ENCODE measurements at regions not wholly inside any gene's neighbourhood (a gene's known extent, or its start where the extent isn't known, plus 50 kb on each side); places are given as distances from the start of the nearest gene placed in this dataset.

DNA sequence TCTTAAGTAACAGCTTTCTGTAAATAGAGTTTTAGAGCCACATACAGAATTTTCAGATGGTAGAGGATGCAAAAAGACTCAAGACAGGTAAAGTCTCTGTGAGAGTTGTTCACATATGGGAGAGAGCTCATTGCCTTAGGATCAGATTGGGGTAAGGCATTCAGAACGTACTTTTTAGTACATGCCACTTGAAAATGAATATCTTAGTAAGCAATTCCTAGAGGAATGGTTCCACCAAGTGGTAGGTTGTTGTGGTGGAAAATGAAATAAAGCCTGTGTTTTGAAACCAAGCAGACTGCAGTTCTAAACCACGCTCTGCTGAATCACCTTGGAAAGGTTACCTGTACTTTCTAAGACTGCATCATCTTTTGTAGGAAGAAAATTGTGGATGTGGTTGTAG lies 547.0 kb upstream of the LCORL start:
- Histone ChIP-seq H3K4me1 (no peaks in the 10 kb centered on the region), H3K9me3 (no peaks in the 10 kb centered on the region), H3K36me3 (no peaks in the 10 kb centered on the region), H3K27me3 (no peaks in the 10 kb centered on the region), H3K4me3 (no peak overlapping the region), H3K27ac (no peak overlapping the region)
- intact Hi-C loops (cut with DNase I): no loop called here
- DNase-seq: no peak
- no peak for TF ChIP-seq CTCF (IDR thresholded peaks at IDR 0.05)
- no peak for TF ChIP-seq EP300 (IDR thresholded peaks at IDR 0.05)
- TF ChIP-seq POLR2A (IDR thresholded peaks at IDR 0.05): no peak
- TF ChIP-seq POLR2AphosphoS5 (IDR thresholded peaks at IDR 0.05): no peak
- WGBS, 2 donors: 32 to 49% methylated on average over 2 of the region's 2 CpGs

DNA sequence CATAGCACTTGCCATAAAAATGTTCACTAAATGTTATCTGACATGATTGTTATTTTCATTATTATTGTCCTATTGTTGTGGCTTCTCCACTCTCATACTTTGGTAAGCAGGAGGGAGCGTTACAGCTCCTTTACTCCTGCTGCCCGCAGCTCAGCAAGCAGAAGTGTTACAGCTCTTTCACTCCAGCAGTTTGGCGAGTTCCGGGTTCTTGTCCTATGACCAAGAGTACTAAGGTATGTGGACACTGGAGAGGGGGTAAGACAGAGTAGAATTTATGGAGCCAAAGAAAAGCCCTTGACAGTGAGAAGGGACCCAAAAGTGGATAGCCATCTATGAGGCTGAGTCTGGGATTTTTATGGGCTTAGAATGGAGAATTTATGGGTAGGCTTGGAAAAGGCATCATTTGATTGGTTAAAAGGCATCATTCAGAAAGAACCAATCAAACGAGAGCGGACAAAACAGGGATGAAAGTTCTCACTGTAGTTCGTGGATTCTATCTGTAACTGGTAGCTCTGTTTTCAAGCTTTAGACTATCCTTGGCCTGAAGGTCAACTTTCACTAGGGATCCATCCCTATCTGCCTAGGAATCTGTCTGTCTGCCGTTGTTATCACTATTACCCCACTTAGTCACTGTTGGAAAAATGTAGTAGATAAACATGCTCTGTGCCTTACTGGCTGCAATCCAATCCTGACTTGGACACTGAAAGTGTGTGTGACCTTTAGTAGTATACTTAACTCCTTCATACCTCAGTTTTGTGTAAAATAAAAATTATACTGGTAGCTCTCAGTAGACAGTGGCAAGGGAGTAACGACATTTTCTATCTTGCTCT lies 545.6 kb upstream of the LCORL start:
- Histone ChIP-seq H3K27ac (no peak overlapping the region), H3K4me3 (no peak overlapping the region), H3K9me3 (no peaks in the 10 kb centered on the region), H3K27me3 (no peaks in the 10 kb centered on the region), H3K36me3 (no peaks in the 10 kb centered on the region), H3K4me1 (no peaks in the 10 kb centered on the region)
- no peak for DNase-seq
- intact Hi-C loops (cut with DNase I): no loop called here
- WGBS, 2 donors: 70 to 85% methylated on average over 9 of the region's 9 CpGs
- no peak for TF ChIP-seq EP300 (IDR thresholded peaks at IDR 0.05)
- TF ChIP-seq CTCF (IDR thresholded peaks at IDR 0.05): no peak
- no peak for TF ChIP-seq POLR2A (IDR thresholded peaks at IDR 0.05)
- no peak for TF ChIP-seq POLR2AphosphoS5 (IDR thresholded peaks at IDR 0.05)

GRCh38 chr4:18559492-18559891 lies 537.9 kb upstream of the LCORL start:
- H3K36me3 ChIP-seq: no peaks in the 10 kb centered on the region
- intact Hi-C loops (cut with DNase I): no loop called here
- no peaks in the 10 kb centered on the region for H3K27me3 ChIP-seq
- H3K4me1 ChIP-seq: no peaks in the 10 kb centered on the region
- H3K9me3 ChIP-seq: no peaks in the 10 kb centered on the region
- no peak for DNase-seq
- no peak for TF ChIP-seq POLR2A (IDR thresholded peaks at IDR 0.05)
- TF ChIP-seq POLR2AphosphoS5 (IDR thresholded peaks at IDR 0.05): no peak
- no peak for TF ChIP-seq EP300 (IDR thresholded peaks at IDR 0.05)
- TF ChIP-seq CTCF (IDR thresholded peaks at IDR 0.05): no peak
- no peak overlapping the region for H3K4me3 ChIP-seq
- whole genome bisulfite sequencing, 2 donors: 86 to 87% methylated on average over 3 of the region's 3 CpGs
- no peak overlapping the region for H3K27ac ChIP-seq

DNA sequence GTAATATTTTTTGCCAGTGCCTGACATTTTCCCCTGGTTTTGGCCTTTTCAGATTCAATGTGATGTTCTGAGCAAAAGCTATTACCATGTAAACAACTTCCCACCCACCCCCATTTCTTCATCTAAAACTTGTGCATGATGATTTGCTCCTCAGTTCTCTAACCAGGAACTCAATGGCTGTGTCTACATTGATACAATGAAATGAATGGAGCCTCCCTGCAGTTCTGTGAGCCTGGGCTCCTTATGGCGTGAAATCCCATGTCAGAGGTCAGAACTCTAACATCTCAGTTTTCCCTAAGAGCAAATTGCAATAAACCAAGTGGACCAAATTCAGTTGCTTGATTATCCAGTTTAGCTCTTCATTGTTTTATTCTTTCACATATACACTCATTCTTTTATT lies 534.8 kb upstream of the LCORL start:
- intact Hi-C loops (cut with DNase I): no loop called here
- H3K27me3 ChIP-seq: no peaks in the 10 kb centered on the region
- H3K27ac ChIP-seq: no peak overlapping the region
- WGBS, 2 donors: 83 to 84% methylated on average over 1 of the region's 1 CpG
- no peak overlapping the region for H3K4me3 ChIP-seq
- no peaks in the 10 kb centered on the region for H3K36me3 ChIP-seq
- no peaks in the 10 kb centered on the region for H3K4me1 ChIP-seq
- no peaks in the 10 kb centered on the region for H3K9me3 ChIP-seq
- DNase-seq: no peak
- TF ChIP-seq POLR2A (IDR thresholded peaks at IDR 0.05) (no peak), EP300 (IDR thresholded peaks at IDR 0.05) (no peak), POLR2AphosphoS5 (IDR thresholded peaks at IDR 0.05) (no peak)

DNA sequence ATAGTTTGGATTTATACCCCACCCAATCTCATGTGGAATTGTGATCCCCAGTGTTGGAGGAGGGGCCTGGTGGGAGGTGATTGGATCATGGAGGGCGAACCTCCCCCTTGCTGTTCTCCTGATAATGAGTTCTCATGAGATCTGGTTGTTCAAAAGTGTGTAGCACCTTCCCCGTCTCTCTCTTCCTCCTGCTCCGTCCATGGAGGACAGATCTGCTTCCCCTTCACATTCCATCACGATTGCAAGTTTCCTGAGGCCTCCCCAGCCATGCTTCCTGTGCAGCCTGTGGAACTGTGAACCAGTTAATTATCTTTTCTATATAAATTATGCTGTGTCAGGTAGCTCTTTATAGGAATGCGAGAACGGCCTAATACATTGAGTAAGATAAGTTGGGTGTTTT lies 518.8 kb upstream of the LCORL start:
- no peak for DNase-seq
- Histone ChIP-seq H3K4me3 (no peak overlapping the region), H3K4me1 (no peaks in the 10 kb centered on the region), H3K36me3 (no peaks in the 10 kb centered on the region), H3K27me3 (no peaks in the 10 kb centered on the region), H3K9me3 (no peaks in the 10 kb centered on the region), H3K27ac (no peak overlapping the region)
- TF ChIP-seq POLR2A (IDR thresholded peaks at IDR 0.05) (no peak), POLR2AphosphoS5 (IDR thresholded peaks at IDR 0.05) (no peak), EP300 (IDR thresholded peaks at IDR 0.05) (no peak), CTCF (IDR thresholded peaks at IDR 0.05) (no peak)
- WGBS, 2 donors: 64 to 77% methylated on average over 6 of the region's 6 CpGs
- intact Hi-C loops (cut with DNase I): no loop called here

All from sigmoid colon (tissue), 6 donors.